Tibial nerve (tissue), 4 donors: ENCODE measurements at regions not wholly inside any gene's neighbourhood (a gene's known extent, or its start where the extent isn't known, plus 50 kb on each side); places are given as distances from the start of the nearest gene placed in this dataset.
"Not testable (repeated sequence)": the region's sequence is repeated elsewhere in the genome, so short reads cannot be mapped to it uniquely, and the experiment has no call there.

Source experiments
- CTCF ChIP-seq, 5 experiments: fragments of 200-600 bp in 3 of 5; fragments of 450-650 bp in 2 of 5; sonication (generic) in 3 of 5; IDR thresholded peaks; one replicate each; pipeline ENCODE4 v1.5.1; 2016 to 2019; ENCODE audit warnings: antibody characterized with exemption in 5 of 5, mild to moderate bottlenecking in 3 of 5, moderate library complexity in 2 of 5
- EP300 ChIP-seq, 2 donors: sonication (generic); formaldehyde crosslinking; IDR thresholded peaks; one replicate each; pipeline ENCODE4 v1.6.1; 2017; ENCODE audit warnings: antibody characterized with exemption in 2 of 2, mild to moderate bottlenecking in 1 of 2
- POLR2A ChIP-seq, 2 donors: fragments of 450-650 bp; IDR thresholded peaks; one replicate each; pipeline ENCODE4 v1.6.1; 2017; ENCODE audit warnings: antibody characterized with exemption in 2 of 2, mild to moderate bottlenecking in 2 of 2, moderate library complexity in 2 of 2

GRCh38 chr2:225229346-225229745, 170.2 kb upstream of the NYAP2 start:
- not testable (repeated sequence) for TF ChIP-seq CTCF, POLR2A, EP300 (IDR thresholded peaks at IDR 0.05)
